ENCODE measurements at regions not wholly inside any gene's neighbourhood (a gene's known extent, or its start where the extent isn't known, plus 50 kb on each side); places are given as distances from the start of the nearest gene placed in this dataset.
A peak's percentile ranks its signal among the peaks of the same experiment; 100 is the strongest.

GRCh38 chr1:58033311-58033710 is 513.2 kb downstream of the OMA1 start:
- DNase-seq (ENCODE audit: insufficient read length, low spot score): no peak
- FAIRE-seq: no peak
- TF ChIP-seq CTCF (IDR thresholded peaks at IDR 0.05; ENCODE audit: insufficient read depth, missing control alignments): no peak

GRCh38 chr1:58032611-58033073 is 513.9 kb downstream of the OMA1 start:
- DNase-seq (ENCODE audit: insufficient read length, low spot score) (no peak), FAIRE-seq (no peak)

GRCh38 chr1:58031416-58031815 is 515.1 kb downstream of the OMA1 start:
- no peak for DNase-seq (ENCODE audit: insufficient read length, low spot score)
- TF ChIP-seq CTCF (IDR thresholded peaks at IDR 0.05; ENCODE audit: insufficient read depth, missing control alignments): no peak
- FAIRE-seq: no peak

More at GRCh38 chr1:58032611-58033073, 513.9 kb downstream of the OMA1 start:
- TF ChIP-seq CTCF (IDR thresholded peaks at IDR 0.05; ENCODE audit: insufficient read depth, missing control alignments): no peak

- no peak for TF ChIP-seq CTCF (IDR thresholded peaks at IDR 0.05; ENCODE audit: insufficient read depth, missing control alignments)
- no peak for FAIRE-seq
- DNase-seq (ENCODE audit: insufficient read length, low spot score): no peak
Observed at GRCh38 chr1:58030456-58030855, 516.1 kb downstream of the OMA1 start.

GRCh38 chr1:58017641-58018040 is 528.9 kb downstream of the OMA1 start:
- no peak for DNase-seq (ENCODE audit: insufficient read length, low spot score)
- TF ChIP-seq CTCF (IDR thresholded peaks at IDR 0.05; ENCODE audit: insufficient read depth, missing control alignments): no peak
- no peak for FAIRE-seq

- no peak for FAIRE-seq
Observed at GRCh38 chr1:58013237-58013636, 533.3 kb downstream of the OMA1 start.

GRCh38 chr1:58011978-58012377 is 534.5 kb downstream of the OMA1 start:
- FAIRE-seq (no peak), DNase-seq (ENCODE audit: insufficient read length, low spot score) (no peak)
- TF ChIP-seq CTCF (IDR thresholded peaks at IDR 0.05; ENCODE audit: insufficient read depth, missing control alignments): no peak

More at GRCh38 chr1:58013237-58013636, 533.3 kb downstream of the OMA1 start:
- TF ChIP-seq CTCF (IDR thresholded peaks at IDR 0.05; ENCODE audit: insufficient read depth, missing control alignments): peak; percentile 40
- DNase-seq (ENCODE audit: insufficient read length, low spot score): no peak

Data from D721Med (cell line).